ENCODE measurements at regions not wholly inside any gene's neighbourhood (a gene's known extent, or its start where the extent isn't known, plus 50 kb on each side); places are given as distances from the start of the nearest gene placed in this dataset.
A peak's percentile ranks its signal among the peaks of the same experiment; 100 is the strongest.
"Not testable (repeated sequence)": the region's sequence is repeated elsewhere in the genome, so short reads cannot be mapped to it uniquely, and the experiment has no call there.

DNA sequence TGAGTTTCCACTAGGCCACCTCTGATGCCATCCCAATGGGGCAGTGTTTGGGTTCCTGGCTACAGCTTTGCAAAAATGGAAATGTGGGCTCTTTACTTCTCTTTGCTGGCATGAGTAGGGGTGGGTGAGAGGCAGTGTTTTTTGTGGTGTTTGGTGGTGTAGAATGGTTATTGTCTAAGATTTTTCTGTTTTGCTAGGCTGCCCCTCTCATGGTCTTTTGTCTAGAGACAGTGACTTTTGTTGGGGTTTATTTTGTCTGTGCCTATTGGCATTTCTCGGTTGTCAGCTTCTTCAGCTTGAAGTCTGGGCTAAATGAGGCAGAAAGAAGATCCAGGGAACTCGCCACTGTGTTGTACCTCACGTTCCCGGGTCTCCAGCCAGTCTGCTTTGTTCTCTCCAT lies 112.1 kb downstream of the CENPF start:
- DNase-seq: no peak

GRCh38 chr1:214717351-214717750 lies 114.4 kb downstream of the CENPF start:
- no peak for DNase-seq

- DNase-seq: no peak
Measured at GRCh38 chr1:214718724-214719123, 115.7 kb downstream of the CENPF start.

GRCh38 chr1:214719207-214719606 lies 116.2 kb downstream of the CENPF start:
- no peak for DNase-seq

GRCh38 chr1:214720561-214720960 lies 117.6 kb downstream of the CENPF start:
- no peak for DNase-seq

DNA sequence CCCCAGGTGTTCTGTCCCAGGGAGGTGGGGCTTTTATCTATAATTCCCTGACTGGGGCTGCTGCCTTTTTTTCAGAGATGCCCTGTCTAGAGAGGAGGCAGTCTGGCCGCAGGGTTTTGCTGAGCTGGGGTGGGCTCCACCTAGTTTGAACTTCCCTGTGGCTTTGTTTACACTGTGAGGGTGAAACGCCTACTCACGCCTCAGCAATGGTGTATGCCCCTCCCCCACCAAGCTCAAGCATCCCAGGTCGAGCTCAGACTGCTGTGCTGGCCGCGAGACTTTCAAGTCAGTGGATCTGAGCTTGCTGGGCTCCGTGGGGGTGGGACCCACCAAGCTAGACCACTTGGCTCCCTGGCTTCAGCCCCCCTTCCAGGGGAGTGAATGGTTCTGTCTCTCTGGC lies 124.3 kb downstream of the CENPF start:
- DNase-seq: no peak

DNA sequence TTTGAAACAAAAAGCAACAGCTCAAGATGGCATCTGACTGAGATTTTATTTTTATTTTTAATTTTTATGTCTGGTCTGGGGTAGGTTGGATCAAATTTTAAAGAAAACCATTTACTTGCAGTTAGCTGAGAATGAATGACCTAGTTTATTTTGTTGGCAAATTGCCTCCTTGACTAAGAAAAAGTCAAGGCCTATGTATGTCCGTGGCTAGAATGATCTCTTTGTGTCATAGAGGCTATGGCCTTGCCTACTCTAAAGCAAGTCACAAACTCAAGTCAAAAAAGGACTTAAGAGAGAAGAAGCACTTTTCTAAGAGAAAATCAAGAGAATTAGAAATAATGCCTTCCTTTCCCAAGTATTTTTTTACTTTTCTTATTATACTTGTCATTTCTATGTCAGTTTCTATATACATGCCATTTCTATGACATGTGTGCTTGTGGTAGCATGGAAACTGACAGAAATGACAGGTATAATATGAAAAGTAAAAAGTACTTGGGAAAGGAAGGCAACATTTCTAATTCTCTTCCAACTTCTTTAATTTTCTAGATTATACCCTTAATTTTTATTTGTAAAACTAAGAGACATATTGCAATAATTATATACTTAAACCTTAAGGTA lies 136.7 kb downstream of the CENPF start:
- no peak for DNase-seq

GRCh38 chr1:214740471-214740870 lies 137.5 kb downstream of the CENPF start:
- no peak for DNase-seq

DNA sequence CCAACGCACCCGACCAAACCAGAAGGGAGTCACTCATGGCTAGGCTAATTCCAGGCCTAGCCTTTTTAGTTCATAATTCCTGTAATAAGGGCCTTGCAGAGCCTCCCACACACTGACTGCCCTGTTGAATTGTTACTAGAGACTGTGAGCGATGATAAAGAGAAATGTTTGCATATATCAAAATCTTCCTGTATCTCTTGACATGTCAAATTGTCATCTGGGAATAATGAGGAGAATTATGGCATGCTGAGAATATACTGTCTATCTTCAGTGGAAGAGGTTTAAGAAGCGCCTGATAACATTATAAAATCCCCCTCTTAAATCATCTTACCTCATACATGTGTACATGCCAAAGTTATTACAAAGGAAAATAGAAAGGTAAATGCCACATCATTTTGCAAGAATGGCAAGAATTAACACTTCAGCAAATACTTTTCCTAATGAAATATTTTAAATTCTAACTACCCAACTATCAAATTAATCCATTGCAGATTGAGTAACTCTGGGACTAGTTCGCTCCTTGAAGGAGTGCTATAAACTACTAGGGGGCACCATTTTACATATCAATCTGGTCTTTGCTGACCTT lies 144.1 kb downstream of the CENPF start:
- DNase-seq: no peak

- DNase-seq: no peak
Measured at GRCh38 chr1:214753236-214753852, 150.3 kb downstream of the CENPF start.

DNA sequence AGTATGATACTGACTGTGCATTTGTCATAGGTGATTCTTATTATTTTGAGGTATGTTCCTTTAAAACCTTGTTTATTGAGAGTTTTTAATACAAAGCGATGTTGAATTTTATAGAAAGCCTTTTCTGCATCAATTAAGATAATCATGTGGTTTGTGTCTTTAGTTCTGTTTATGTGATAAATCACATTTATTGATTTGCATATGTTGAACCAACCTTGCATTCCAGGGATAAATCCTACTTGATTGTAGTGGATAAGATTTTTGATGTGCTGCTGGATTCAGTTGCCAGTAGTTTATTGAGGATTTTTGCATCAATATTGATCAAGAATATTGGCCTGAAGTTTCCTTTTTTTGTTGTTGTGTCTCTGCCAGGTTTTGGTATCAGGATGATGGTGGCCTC lies 158.0 kb downstream of the CENPF start:
- DNase-seq: no peak

DNA sequence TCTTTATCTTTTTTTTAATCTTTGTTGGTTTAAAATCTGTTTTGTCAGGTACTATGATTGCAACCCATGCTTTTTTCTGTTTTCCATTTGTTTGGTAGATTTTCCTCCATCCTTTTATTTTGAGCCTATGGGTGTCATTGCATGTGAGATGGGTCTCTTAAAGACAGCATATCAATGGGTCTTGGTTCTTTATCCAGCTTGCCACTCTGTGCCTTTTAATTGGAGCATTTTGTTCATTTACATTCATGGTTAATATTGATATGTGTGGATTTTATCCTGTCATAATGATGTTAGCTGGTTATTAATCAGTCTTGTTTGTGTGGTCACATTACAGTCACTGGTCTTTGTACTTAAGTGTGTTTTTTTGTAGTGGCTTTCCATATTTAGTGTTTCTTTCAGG lies 159.9 kb downstream of the CENPF start:
- DNase-seq: no peak

DNA sequence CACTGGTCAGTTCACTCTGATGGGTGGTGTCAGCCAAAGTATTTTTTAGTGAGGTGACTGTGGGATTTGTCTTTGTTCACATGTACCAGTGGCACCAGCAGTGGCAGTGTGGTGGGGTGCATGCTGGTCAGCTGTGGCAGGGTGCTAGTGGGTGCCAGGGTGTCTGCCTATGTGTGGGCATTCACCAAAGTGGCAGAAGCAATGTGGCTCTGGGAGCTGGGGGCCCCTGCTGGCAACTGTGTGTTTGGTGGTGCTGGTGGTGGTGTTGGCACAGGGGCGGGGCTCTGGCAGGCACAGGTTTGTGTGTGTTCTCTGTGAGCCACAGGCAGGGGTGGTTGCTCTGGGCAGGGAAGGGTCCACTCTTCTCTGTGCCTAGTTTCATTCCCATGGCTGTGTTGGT lies 161.5 kb downstream of the CENPF start:
- no peak for DNase-seq

DNA sequence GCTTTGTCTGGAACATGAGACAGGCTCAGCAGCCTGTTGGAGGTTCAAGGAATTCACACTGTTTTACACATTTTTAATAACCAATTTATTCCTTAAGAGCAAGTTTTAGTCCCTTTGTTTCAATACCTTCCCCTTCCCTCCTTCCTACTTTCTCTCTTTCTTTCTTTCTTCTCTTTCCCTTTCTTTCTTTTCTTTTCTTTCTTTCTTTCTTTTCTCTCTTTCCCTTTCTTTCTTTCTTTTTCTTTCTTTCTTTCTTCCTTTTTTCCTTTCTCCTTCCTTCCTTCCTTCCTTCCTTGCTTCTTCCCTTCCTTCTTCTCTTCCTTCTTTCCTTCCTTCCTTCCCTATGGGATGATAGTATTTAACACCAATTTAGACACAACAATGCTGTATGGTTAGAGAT lies 164.2 kb downstream of the CENPF start:
- no peak for DNase-seq

- not testable (repeated sequence) for DNase-seq
Measured at GRCh38 chr1:214769666-214770065, 166.7 kb downstream of the CENPF start.

GRCh38 chr1:214777364-214777763 lies 174.4 kb downstream of the CENPF start:
- DNase-seq: no peak

- DNase-seq: no peak
Measured at GRCh38 chr1:214791961-214792360, 189.0 kb downstream of the CENPF start.

GRCh38 chr1:214792527-214793186 lies 189.7 kb downstream of the CENPF start:
- DNase-seq: no peak

DNA sequence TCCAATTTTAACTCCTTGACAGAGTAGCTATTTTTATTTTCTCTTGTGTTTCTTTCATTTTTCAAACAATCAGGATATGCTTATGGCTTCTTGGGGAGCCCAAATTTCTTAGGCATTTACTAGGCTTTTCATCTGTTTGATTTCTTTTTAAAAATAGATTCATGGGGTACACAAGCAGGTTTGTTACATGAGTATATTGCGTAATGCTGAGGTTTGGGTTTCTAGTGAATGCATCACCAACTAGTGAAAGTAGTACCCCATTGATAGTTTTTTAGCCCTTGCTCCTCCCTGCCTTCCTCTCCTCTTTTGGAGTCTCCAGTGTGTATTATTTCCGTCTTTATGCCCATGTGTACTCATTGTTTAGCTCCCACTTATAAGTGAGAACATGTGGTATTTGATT lies 190.7 kb downstream of the CENPF start:
- DNase-seq: no peak

DNA sequence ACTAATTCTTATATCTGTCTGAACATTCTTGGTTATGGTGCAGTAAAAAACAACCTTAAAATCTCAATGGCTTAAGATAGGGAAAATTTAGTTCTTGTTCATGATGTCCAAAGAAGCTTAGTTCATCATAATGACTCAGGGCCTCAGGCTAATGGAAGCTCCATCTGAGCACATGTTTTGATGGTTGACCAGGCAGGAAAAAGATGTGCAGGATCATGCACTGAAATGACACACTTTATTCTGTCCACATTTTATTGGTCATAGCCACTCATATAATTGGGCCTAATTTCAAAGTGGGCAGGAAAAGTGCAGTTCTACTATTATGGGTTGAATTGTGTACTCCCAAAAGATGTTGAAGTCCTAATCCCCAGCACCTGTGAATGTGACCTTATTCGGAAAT lies 198.2 kb downstream of the CENPF start:
- DNase-seq: no peak

DNA sequence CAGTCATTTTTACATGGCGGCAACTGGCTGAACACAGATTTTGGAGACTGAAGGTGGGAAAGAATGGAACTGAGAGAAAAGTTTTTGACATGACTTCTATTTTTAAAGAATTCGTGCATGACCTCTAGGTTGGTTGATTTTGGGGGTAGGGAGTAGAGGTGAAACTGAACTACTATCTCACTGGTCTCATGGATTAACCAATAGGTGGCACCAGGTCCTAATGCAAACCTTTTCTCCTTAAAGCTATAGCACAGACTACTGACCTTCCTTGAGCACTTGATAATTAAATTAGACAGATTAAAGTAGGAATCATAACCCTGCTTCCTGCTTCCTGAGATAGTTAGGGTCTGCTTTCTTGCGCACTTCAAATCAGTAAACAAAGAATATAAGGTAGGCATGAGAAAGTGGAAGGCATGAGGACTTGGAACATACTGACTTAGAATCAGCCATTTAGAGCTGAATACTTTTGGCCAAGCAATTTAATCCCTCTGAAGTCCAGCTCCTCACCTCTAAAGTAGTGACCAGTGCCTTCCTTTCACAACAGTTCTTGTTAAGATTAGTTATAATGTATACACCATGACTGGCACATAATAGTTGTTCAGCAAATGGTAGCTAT lies 206.0 kb downstream of the CENPF start:
- no peak for DNase-seq

DNA sequence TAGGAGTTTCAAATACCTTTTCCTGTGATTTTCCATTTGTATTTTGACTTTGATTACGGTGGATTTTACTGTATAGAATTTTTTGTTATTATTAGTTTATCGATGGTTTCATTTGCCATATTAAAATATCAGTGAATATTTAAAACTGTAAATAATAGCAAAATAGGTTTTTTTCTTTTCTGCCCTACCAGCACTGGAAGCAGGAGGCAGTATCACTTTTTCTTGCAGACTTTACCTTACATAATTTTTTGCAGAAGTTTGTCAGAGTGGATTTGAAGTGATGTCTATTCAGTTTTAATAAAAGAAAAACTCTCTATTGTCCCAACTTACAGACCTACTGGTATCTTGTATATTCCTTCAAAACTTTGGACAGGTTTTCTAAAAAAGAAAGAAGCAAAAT lies 213.6 kb downstream of the CENPF start:
- DNase-seq: no peak

- DNase-seq: peak; percentile 20
Measured at GRCh38 chr1:214823311-214824117, 220.5 kb downstream of the CENPF start.

Data from MV-4-11 (cell line).